IgD-negative memory B cell (primary cell): ENCODE measurements at regions not wholly inside any gene's neighbourhood (a gene's known extent, or its start where the extent isn't known, plus 50 kb on each side); places are given as distances from the start of the nearest gene placed in this dataset.

Experiments used
- H3K27ac Mint-ChIP-seq, 3 donors: one replicate each; pipeline ENCODE4 v1.8.0; 2020 to 2022; ENCODE audit warnings: mild to moderate bottlenecking in 3 of 3, mixed read lengths in 3 of 3, moderate library complexity in 1 of 3
- H3K27me3 Mint-ChIP-seq: one replicate; pipeline ENCODE4 v1.8.0; 2021; ENCODE audit warnings: mixed read lengths
- H3K36me3 Mint-ChIP-seq: one replicate; pipeline ENCODE4 v1.8.0; 2020; ENCODE audit warnings: mild to moderate bottlenecking, mixed read lengths
- H3K4me1 Mint-ChIP-seq, 3 donors: one replicate each; pipeline ENCODE4 v1.8.0; 2020 to 2022; ENCODE audit warnings: mixed read lengths in 3 of 3, mild to moderate bottlenecking in 1 of 3
- H3K4me3 Mint-ChIP-seq, 4 donors: one replicate each; pipeline ENCODE4 v1.8.0; 2020 to 2022; ENCODE audit warnings: mild to moderate bottlenecking in 4 of 4, mixed read lengths in 4 of 4, moderate library complexity in 3 of 4
- H3K9me3 Mint-ChIP-seq, 3 donors: one replicate each; pipeline ENCODE4 v1.8.0; 2020 to 2021; ENCODE audit warnings: mixed read lengths in 3 of 3, mild to moderate bottlenecking in 1 of 3

GRCh38 chr4:122050841-122051240, 99.0 kb upstream of the TRPC3 start:
- Mint-ChIP-seq H3K9me3 (peaks cover 0 to 1% (median 0%) of the 10 kb centered on the region in 3 donors), H3K27ac (no peak overlapping the region), H3K27me3 (peaks cover 4% of the 10 kb centered on the region), H3K4me1 (no peaks in the 10 kb centered on the region), H3K4me3 (no peak overlapping the region), H3K36me3 (no peaks in the 10 kb centered on the region)

- H3K9me3 Mint-ChIP-seq, result peaks cover 0 to 6% (median 0%) of the 10 kb centered on the region in 3 donors
- H3K27me3 Mint-ChIP-seq, result peaks cover 4% of the 10 kb centered on the region
- no peaks in the 10 kb centered on the region for H3K4me1 Mint-ChIP-seq
- no peak overlapping the region for H3K4me3 Mint-ChIP-seq
- peaks cover 1% of the 10 kb centered on the region for H3K36me3 Mint-ChIP-seq
- peak overlapping the region in 1 of 3 donors; percentile 54 for H3K27ac Mint-ChIP-seq
Measured at GRCh38 chr4:122047456-122048425, 95.9 kb upstream of the TRPC3 start.

GRCh38 chr4:122046255-122046654, 94.4 kb upstream of the TRPC3 start:
- Mint-ChIP-seq H3K36me3 (peaks cover 1% of the 10 kb centered on the region), H3K4me3 (no peak overlapping the region)

GRCh38 chr4:122045533-122045932, 93.7 kb upstream of the TRPC3 start:
- Mint-ChIP-seq H3K36me3 (peaks cover 1% of the 10 kb centered on the region), H3K27ac (no peak overlapping the region), H3K9me3 (peaks cover 0 to 7% (median 0%) of the 10 kb centered on the region in 3 donors), H3K4me3 (no peak overlapping the region), H3K4me1 (no peaks in the 10 kb centered on the region), H3K27me3 (peaks cover 3% of the 10 kb centered on the region)

More at GRCh38 chr4:122046255-122046654, 94.4 kb upstream of the TRPC3 start:
- Mint-ChIP-seq H3K27ac (no peak overlapping the region), H3K9me3 (peaks cover 0 to 6% (median 0%) of the 10 kb centered on the region in 3 donors), H3K4me1 (no peaks in the 10 kb centered on the region), H3K27me3 (peaks cover 2% of the 10 kb centered on the region)

GRCh38 chr4:122044501-122044900, 92.6 kb upstream of the TRPC3 start:
- Mint-ChIP-seq H3K4me1 (no peaks in the 10 kb centered on the region), H3K9me3 (peaks cover 0 to 9% (median 0%) of the 10 kb centered on the region in 3 donors), H3K4me3 (no peak overlapping the region), H3K27ac (no peak overlapping the region), H3K36me3 (peaks cover 1% of the 10 kb centered on the region), H3K27me3 (peaks cover 3% of the 10 kb centered on the region)

GRCh38 chr4:122041312-122041711, 89.5 kb upstream of the TRPC3 start:
- H3K27me3 Mint-ChIP-seq, result peaks cover 7% of the 10 kb centered on the region

GRCh38 chr4:122038896-122039295, 87.0 kb upstream of the TRPC3 start:
- Mint-ChIP-seq H3K36me3 (no peaks in the 10 kb centered on the region), H3K27me3 (peaks cover 9% of the 10 kb centered on the region), H3K9me3 (peaks cover 0 to 4% (median 0%) of the 10 kb centered on the region in 3 donors), H3K4me1 (peaks cover 0 to 1% (median 0%) of the 10 kb centered on the region in 3 donors), H3K27ac (no peak overlapping the region), H3K4me3 (no peak overlapping the region)

More at GRCh38 chr4:122041312-122041711, 89.5 kb upstream of the TRPC3 start:
- Mint-ChIP-seq H3K27ac (no peak overlapping the region), H3K4me3 (no peak overlapping the region), H3K36me3 (peaks cover 1% of the 10 kb centered on the region), H3K4me1 (no peaks in the 10 kb centered on the region), H3K9me3 (peaks cover 0 to 9% (median 0%) of the 10 kb centered on the region in 3 donors)

GRCh38 chr4:122034619-122035018, 82.8 kb upstream of the TRPC3 start:
- peaks cover 0 to 8% (median 5%) of the 10 kb centered on the region in 3 donors for H3K9me3 Mint-ChIP-seq
- no peak overlapping the region for H3K27ac Mint-ChIP-seq
- no peak overlapping the region for H3K4me3 Mint-ChIP-seq
- H3K27me3 Mint-ChIP-seq, result peaks cover 7% of the 10 kb centered on the region
- H3K4me1 Mint-ChIP-seq, result peaks cover 0 to 1% (median 0%) of the 10 kb centered on the region in 3 donors
- H3K36me3 Mint-ChIP-seq, result peaks cover 2% of the 10 kb centered on the region

- Mint-ChIP-seq H3K4me3 (no peak overlapping the region), H3K9me3 (peaks cover 2 to 10% (median 5%) of the 10 kb centered on the region in 3 donors), H3K27ac (no peak overlapping the region), H3K36me3 (peaks cover 2% of the 10 kb centered on the region), H3K4me1 (no peaks in the 10 kb centered on the region), H3K27me3 (no peaks in the 10 kb centered on the region)
Measured at GRCh38 chr4:122027203-122027602, 75.3 kb upstream of the TRPC3 start.

- H3K27me3 Mint-ChIP-seq, result peaks cover 6% of the 10 kb centered on the region
- H3K4me1 Mint-ChIP-seq, result no peaks in the 10 kb centered on the region
- no peak overlapping the region for H3K4me3 Mint-ChIP-seq
- H3K9me3 Mint-ChIP-seq, result peaks cover 0 to 2% (median 0%) of the 10 kb centered on the region in 3 donors
- no peaks in the 10 kb centered on the region for H3K36me3 Mint-ChIP-seq
- H3K27ac Mint-ChIP-seq, result no peak overlapping the region
Measured at GRCh38 chr4:122017296-122017695, 65.4 kb upstream of the TRPC3 start.

GRCh38 chr4:122015203-122015602, 63.3 kb upstream of the TRPC3 start:
- H3K36me3 Mint-ChIP-seq, result no peaks in the 10 kb centered on the region
- no peak overlapping the region for H3K4me3 Mint-ChIP-seq
- H3K9me3 Mint-ChIP-seq, result peaks cover 0 to 2% (median 0%) of the 10 kb centered on the region in 3 donors
- H3K4me1 Mint-ChIP-seq, result no peaks in the 10 kb centered on the region
- peaks cover 6% of the 10 kb centered on the region for H3K27me3 Mint-ChIP-seq
- H3K27ac Mint-ChIP-seq, result no peak overlapping the region

- Mint-ChIP-seq H3K4me3 (no peak overlapping the region), H3K9me3 (no peaks in the 10 kb centered on the region), H3K27ac (no peak overlapping the region), H3K27me3 (peaks cover 2% of the 10 kb centered on the region), H3K4me1 (no peaks in the 10 kb centered on the region), H3K36me3 (no peaks in the 10 kb centered on the region)
Measured at GRCh38 chr4:122012735-122013134, 60.9 kb upstream of the TRPC3 start.

GRCh38 chr4:122010610-122011009, 58.8 kb upstream of the TRPC3 start:
- H3K4me1 Mint-ChIP-seq, result no peaks in the 10 kb centered on the region
- no peaks in the 10 kb centered on the region for H3K9me3 Mint-ChIP-seq
- peaks cover 1% of the 10 kb centered on the region for H3K27me3 Mint-ChIP-seq
- no peak overlapping the region for H3K27ac Mint-ChIP-seq
- H3K4me3 Mint-ChIP-seq, result no peak overlapping the region
- H3K36me3 Mint-ChIP-seq, result no peaks in the 10 kb centered on the region

GRCh38 chr4:122009524-122009923, 57.7 kb upstream of the TRPC3 start:
- H3K36me3 Mint-ChIP-seq, result no peaks in the 10 kb centered on the region
- H3K27me3 Mint-ChIP-seq, result peaks cover 1% of the 10 kb centered on the region
- H3K4me3 Mint-ChIP-seq, result no peak overlapping the region
- no peaks in the 10 kb centered on the region for H3K9me3 Mint-ChIP-seq
- no peaks in the 10 kb centered on the region for H3K4me1 Mint-ChIP-seq
- no peak overlapping the region for H3K27ac Mint-ChIP-seq

- Mint-ChIP-seq H3K4me3 (no peak overlapping the region), H3K36me3 (no peaks in the 10 kb centered on the region), H3K9me3 (no peaks in the 10 kb centered on the region), H3K4me1 (no peaks in the 10 kb centered on the region), H3K27me3 (peaks cover 6% of the 10 kb centered on the region), H3K27ac (no peak overlapping the region)
Measured at GRCh38 chr4:122007016-122007415, 55.2 kb upstream of the TRPC3 start.
